ENCODE measurements at regions not wholly inside any gene's neighbourhood (a gene's known extent, or its start where the extent isn't known, plus 50 kb on each side); places are given as distances from the start of the nearest gene placed in this dataset.

- no peak for DNase-seq (ENCODE audit: low read depth in 2 of 2)
Measured at GRCh38 chr1:95991787-95992520, 729.6 kb upstream of the PTBP2 start.

GRCh38 chr1:95994643-95995042 is 726.9 kb upstream of the PTBP2 start:
- no peak for DNase-seq (ENCODE audit: low read depth in 2 of 2)

- no peak for DNase-seq (ENCODE audit: low read depth in 2 of 2)
Measured at GRCh38 chr1:96002201-96002600, 719.4 kb upstream of the PTBP2 start.

GRCh38 chr1:96002969-96003964 is 718.3 kb upstream of the PTBP2 start:
- no peak for DNase-seq (ENCODE audit: low read depth in 2 of 2)

- DNase-seq (ENCODE audit: low read depth in 2 of 2): no peak
Measured at GRCh38 chr1:96009831-96010434, 711.7 kb upstream of the PTBP2 start.

- DNase-seq (ENCODE audit: low read depth in 2 of 2): no peak
Measured at GRCh38 chr1:96011606-96012005, 710.0 kb upstream of the PTBP2 start.

GRCh38 chr1:96016219-96016618 is 705.4 kb upstream of the PTBP2 start:
- DNase-seq (ENCODE audit: low read depth in 2 of 2): no peak

GRCh38 chr1:96020378-96020777 is 701.2 kb upstream of the PTBP2 start:
- no peak for DNase-seq (ENCODE audit: low read depth in 2 of 2)

- DNase-seq (ENCODE audit: low read depth in 2 of 2): no peak
Measured at GRCh38 chr1:96025062-96025461, 696.5 kb upstream of the PTBP2 start.

- DNase-seq (ENCODE audit: low read depth in 2 of 2): no peak
Measured at GRCh38 chr1:96028071-96028470, 693.5 kb upstream of the PTBP2 start.

GRCh38 chr1:96030312-96030711 is 691.3 kb upstream of the PTBP2 start:
- DNase-seq (ENCODE audit: low read depth in 2 of 2): no peak

- DNase-seq (ENCODE audit: low read depth in 2 of 2): no peak
Measured at GRCh38 chr1:96034006-96034405, 687.6 kb upstream of the PTBP2 start.

GRCh38 chr1:96036763-96037162 is 684.8 kb upstream of the PTBP2 start:
- no peak for DNase-seq (ENCODE audit: low read depth in 2 of 2)

- DNase-seq (ENCODE audit: low read depth in 2 of 2): no peak
Measured at GRCh38 chr1:96038636-96039035, 682.9 kb upstream of the PTBP2 start.

GRCh38 chr1:96039910-96040309 is 681.7 kb upstream of the PTBP2 start:
- no peak for DNase-seq (ENCODE audit: low read depth in 2 of 2)

GRCh38 chr1:96041470-96041869 is 680.1 kb upstream of the PTBP2 start:
- no peak for DNase-seq (ENCODE audit: low read depth in 2 of 2)

GRCh38 chr1:96048572-96049212 is 672.9 kb upstream of the PTBP2 start:
- no peak for DNase-seq (ENCODE audit: low read depth in 2 of 2)

GRCh38 chr1:96049759-96050409 is 671.7 kb upstream of the PTBP2 start:
- DNase-seq (ENCODE audit: low read depth in 2 of 2): no peak

- no peak for DNase-seq (ENCODE audit: low read depth in 2 of 2)
Measured at GRCh38 chr1:96059276-96059675, 662.3 kb upstream of the PTBP2 start.

- no peak for DNase-seq (ENCODE audit: low read depth in 2 of 2)
Measured at GRCh38 chr1:96059736-96060135, 661.8 kb upstream of the PTBP2 start.

GRCh38 chr1:96060621-96061020 is 661.0 kb upstream of the PTBP2 start:
- no peak for DNase-seq (ENCODE audit: low read depth in 2 of 2)

Data from stimulated activated CD4-positive, alpha-beta T cell treated with anti-CD3 and anti-CD28 coated beads, Interleukin-12 subunit alpha, Interleukin-12 subunit beta, amount 100 ng/mL, for 24 hours (primary cell).